GM18511 (cell line): ENCODE measurements at regions not wholly inside any gene's neighbourhood (a gene's known extent, or its start where the extent isn't known, plus 50 kb on each side); places are given as distances from the start of the nearest gene placed in this dataset.

Experiments
- ATAC-seq: cut with Tn5 transposase; IDR thresholded peaks from one replicate; pipeline ENCODE4 v1.9.1; 2021; ENCODE audit warnings: mild to moderate bottlenecking, moderate library complexity; ENCODE audit not compliant: unreplicated experiment

DNA sequence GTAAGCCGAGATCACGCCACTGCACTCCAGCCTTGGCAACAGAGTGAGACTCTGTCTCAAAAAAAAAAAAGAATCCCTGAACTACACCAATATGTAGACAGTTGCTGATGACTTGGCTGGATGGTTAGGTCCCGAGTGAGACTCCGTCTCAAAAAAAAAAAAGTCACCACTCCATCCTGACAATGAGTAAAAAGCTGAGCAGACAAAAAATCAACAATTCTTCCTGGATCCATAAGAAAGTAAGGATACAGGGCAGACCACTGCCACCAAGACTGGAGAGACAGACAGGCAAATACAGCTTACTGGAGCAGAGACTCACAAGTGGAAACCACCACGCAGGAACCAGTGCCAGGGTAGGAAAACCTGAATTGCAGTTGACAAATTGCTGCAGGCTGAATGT is 67.1 kb upstream of the ERCC4 start:
- ATAC-seq: no peak

DNA sequence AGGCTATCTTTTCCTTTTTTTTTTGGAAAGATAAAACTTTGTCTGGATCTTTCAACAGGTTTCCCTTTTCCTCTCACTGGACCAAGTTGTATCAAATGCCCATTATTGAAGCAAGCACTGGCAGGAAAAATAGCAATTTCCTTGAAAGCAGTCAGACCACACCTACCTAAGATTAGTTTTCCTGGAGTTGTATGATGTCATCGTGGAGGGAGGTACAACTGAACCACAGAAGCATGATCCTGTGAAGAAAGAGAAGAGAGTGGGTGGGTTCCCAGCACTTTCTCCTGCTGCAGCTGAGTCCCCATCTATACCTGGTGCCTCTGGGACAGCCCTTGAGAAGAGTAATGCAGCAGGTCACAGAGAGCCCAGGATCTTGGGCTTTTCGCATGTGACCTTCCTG is 63.6 kb upstream of the ERCC4 start:
- ATAC-seq: no peak

DNA sequence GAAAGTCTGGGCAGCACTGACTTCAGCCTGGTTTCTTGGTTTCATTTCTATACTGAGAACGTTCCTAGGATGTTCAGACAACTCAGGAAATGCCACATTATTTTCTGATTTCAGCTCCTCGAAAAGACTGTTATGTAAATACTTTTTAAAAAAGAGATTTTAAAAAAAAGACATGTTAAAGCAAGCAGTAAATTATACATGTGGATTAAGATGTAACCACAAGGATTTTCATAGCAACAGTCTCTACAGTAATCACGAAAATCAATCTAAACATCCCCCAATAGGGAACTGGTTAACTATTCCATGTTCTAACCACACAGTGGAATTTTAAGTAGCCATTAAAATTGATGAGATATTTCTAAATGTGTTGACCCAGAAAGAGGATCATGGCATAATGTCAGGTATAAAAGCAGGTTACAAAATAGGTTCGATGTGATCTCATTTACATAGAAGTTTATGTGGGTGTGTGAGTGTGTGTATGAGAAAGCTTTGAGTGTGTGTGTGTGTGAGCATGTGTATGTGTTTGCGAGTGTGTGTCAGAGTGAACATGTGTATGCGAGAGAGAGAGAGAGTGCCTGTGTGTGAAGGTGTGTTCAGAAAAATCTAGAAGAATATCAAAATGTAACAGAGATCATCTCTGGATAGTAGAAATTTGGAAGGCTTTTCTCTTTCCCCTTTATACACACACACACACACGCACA is 63.0 kb upstream of the ERCC4 start:
- no peak for ATAC-seq

DNA sequence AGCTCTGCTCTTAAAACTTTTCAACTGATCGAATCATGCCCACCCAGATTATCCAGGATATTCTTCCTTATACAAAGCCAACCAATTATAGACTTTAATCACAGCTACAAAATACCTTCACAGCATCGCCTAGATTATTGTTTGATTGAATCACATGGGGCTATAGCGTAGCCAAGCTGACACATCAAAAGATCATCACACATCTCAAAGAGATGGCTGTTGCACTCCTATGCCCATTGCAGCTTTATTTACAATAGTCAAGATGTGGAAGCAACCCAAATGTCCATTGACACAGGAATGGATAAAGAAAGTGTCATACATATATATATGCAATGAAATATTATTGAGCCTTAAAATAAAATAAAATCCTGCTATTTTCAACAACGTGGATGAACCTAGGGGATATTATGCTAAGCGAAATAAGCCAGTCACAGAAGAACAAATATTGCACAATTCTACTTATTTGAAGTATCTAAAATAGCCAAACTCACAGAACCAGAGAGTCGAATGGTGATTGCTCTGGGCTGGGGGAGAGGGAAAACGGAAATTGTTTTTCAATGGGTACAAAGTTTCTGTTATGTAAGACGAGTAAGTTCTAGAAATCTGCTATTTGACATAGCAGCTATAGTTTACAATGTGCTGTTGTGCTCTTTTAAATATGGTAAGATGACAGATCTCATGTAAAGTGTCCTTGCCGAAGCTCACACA is 60.9 kb upstream of the ERCC4 start:
- no peak for ATAC-seq

DNA sequence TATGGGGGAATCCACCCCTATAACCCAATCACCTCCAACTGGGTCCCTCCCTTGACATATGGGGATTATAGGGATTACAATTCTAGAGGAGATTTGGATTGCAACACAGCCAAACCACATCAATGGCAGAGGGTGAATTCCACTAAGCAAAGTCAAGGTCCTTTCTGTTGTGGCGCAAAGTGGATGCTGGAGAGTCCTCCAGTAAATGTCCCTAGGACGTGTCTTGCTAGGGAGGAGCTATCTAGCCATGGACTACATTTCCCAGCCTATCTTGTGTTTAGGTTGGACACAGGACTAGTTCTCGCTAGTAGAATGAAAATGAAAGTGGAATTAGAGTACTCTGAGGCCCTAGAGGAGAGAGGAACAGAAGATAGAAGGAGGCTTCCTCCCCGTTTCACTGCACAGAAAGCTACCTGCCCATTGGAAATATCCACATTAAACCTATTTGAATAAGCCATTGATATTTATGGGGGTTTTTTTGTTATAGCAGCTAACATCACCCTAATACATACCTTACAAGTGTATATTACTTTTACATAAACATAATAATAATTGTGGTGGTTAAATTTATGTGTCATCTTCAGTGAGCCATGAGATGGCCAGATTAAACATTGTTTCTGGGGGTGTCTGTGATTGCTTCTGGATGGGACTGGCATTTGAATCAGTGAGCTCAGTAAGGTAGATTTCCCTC is 56.7 kb upstream of the ERCC4 start:
- ATAC-seq: no peak

DNA sequence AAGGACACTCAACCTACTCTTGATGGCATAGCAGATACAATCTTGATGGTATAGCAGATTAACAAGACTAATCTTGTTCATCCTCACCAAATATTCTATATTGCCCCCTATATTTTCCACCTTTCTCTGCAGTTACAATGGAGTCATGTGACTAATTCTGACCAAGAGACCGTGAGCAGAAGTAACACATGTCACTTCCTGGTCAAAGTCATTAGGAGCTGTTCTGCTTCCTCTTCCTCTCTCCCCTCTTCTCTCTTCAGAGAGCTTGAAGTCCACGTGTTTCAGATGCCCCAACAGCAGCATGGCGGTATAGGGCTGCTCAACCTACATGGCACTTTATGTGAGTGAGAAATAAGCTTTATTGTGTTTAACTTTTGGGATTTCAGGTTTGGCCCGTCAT is 55.3 kb upstream of the ERCC4 start:
- no peak for ATAC-seq

DNA sequence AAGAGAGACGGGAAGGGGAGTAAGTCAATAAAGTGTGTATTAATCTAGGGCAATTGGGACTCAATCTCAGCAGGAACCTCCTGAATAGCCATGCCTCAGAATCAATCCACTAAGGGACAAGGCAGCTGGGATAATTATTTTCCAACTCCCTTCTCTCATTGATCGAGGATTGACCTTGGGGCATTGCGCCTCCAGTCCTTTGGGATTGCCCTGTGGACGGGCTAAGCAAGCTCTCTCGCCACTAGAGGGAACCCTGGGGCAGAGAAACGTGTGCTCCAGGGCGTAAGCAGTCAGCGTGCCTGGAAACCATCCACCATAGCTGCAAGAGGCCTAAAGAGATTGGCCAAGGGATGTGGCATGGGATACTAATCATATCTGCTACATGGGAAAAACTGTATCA is 53.9 kb upstream of the ERCC4 start:
- ATAC-seq: no peak
